ENCODE measurements at regions not wholly inside any gene's neighbourhood (a gene's known extent, or its start where the extent isn't known, plus 50 kb on each side); places are given as distances from the start of the nearest gene placed in this dataset.

DNA sequence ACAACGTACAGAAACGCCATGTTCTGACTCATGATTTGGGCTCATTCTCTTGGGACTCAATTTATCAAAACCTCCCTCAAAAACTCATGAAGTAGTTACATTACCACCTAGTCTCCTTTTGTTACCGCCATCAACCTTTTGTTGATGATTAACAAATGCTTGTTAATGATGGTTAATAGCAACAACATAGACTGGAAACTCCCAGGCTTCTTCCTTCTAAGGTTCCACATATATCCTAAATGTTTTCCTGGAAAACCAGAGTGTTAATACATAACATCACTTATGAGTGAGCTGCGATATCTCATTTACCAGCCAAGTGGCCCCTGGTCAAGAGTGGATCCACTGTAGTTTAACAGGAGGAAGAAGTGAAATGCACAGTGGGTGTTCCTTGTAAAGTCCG lies 176.3 kb downstream of the ERMARD start:
- TF ChIP-seq, protein P1, sequence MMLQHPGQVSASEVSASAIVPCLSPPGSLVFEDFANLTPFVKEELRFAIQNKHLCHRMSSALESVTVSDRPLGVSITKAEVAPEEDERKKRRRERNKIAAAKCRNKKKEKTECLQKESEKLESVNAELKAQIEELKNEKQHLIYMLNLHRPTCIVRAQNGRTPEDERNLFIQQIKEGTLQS (CRISPR knock-in tag; conservative IDR thresholded peaks at IDR 0.05), result no peak
- TF ChIP-seq JUN (CRISPR knock-in tag; IDR thresholded peaks at IDR 0.05) (no peak), GRHL2 (CRISPR knock-in tag; IDR thresholded peaks at IDR 0.05; ENCODE audit: insufficient replicate concordance, severe bottlenecking) (no peak)
- ATAC-seq (no peak), DNase-seq (ENCODE audit: low spot score) (no peak)
- H3K4me1 Mint-ChIP-seq, result peaks cover 19% of the 10 kb centered on the region
- CTCF ChIA-PET, result interaction anchor here (1.5 kb wide), 1 partner anchor 96 kb away, joined by 5 read pairs; no protein-coding TSS in a partner anchor
- H3K27ac Mint-ChIP-seq, result no peak overlapping the region
- H3K27me3 Mint-ChIP-seq (ENCODE audit: low read depth), result peaks cover 2% of the 10 kb centered on the region
- peaks cover 24% of the 10 kb centered on the region for H3K9me3 Mint-ChIP-seq
- no peaks in the 10 kb centered on the region for H3K36me3 Mint-ChIP-seq
- H3K4me3 Mint-ChIP-seq, result no peak overlapping the region
- POLR2A ChIA-PET, result no interaction called here

DNA sequence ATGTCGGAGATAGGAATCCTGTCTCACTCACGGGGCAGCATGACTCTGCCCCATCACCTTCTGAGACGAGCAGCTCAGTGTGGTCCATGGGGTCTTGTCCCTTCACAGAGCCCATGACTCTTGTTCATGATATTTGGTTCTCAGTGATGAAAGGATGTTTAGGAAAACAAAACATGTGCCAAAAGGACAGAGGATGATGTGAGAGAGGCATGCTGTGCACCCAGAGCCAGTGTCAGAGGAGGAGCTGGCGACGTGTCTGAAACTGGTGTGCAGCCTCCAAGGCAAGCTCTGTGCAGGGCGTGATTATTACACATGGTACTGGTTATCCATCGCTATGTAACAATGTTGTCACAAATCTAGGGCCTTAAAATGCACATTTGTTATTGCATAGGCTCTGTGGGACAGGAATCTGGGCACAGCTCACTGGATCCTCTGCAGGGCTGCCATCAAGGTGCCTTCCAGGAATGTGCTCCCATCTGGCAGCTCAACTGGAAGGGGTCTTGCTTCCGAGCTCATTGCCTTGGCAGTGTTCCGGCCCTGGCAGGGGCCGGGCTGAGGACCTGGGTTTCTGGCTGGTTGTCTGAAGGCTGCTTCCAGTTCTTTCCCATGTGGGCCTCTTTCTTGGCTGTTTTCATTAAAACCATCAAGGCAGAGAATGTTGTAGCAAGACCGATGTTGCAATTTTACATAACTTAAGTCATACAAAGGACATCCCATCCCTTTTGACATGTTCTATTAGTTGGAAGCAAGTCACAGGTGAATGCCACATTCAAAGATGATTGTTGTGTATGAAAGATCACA lies 175.4 kb downstream of the ERMARD start:
- TF ChIP-seq ZNF423 (CRISPR knock-in tag; IDR thresholded peaks at IDR 0.05) (no peak), TEAD1 (CRISPR knock-in tag; IDR thresholded peaks at IDR 0.05) (no peak), ETV6 (CRISPR knock-in tag; IDR thresholded peaks at IDR 0.05) (no peak), CREB1 (CRISPR knock-in tag; IDR thresholded peaks at IDR 0.05) (no peak)
- TF ChIP-seq, protein P1 (CRISPR knock-in tag; conservative IDR thresholded peaks at IDR 0.05), result no peak
- TF ChIP-seq, protein P2, sequence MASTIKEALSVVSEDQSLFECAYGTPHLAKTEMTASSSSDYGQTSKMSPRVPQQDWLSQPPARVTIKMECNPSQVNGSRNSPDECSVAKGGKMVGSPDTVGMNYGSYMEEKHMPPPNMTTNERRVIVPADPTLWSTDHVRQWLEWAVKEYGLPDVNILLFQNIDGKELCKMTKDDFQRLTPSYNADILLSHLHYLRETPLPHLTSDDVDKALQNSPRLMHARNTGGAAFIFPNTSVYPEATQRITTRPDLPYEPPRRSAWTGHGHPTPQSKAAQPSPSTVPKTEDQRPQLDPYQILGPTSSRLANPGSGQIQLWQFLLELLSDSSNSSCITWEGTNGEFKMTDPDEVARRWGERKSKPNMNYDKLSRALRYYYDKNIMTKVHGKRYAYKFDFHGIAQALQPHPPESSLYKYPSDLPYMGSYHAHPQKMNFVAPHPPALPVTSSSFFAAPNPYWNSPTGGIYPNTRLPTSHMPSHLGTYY (CRISPR knock-in tag; IDR thresholded peaks at IDR 0.05), result no peak
- TF ChIP-seq, protein P3, sequence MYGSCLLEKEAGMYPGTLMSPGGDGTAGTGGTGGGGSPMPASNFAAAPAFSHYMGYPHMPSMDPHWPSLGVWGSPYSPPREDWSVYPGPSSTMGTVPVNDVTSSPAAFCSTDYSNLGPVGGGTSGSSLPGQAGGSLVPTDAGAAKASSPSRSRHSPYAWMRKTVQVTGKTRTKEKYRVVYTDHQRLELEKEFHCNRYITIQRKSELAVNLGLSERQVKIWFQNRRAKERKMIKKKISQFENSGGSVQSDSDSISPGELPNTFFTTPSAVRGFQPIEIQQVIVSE (CRISPR knock-in tag; IDR thresholded peaks at IDR 0.05; ENCODE audit: borderline replicate concordance), result no peak
- TF ChIP-seq, protein P4, sequence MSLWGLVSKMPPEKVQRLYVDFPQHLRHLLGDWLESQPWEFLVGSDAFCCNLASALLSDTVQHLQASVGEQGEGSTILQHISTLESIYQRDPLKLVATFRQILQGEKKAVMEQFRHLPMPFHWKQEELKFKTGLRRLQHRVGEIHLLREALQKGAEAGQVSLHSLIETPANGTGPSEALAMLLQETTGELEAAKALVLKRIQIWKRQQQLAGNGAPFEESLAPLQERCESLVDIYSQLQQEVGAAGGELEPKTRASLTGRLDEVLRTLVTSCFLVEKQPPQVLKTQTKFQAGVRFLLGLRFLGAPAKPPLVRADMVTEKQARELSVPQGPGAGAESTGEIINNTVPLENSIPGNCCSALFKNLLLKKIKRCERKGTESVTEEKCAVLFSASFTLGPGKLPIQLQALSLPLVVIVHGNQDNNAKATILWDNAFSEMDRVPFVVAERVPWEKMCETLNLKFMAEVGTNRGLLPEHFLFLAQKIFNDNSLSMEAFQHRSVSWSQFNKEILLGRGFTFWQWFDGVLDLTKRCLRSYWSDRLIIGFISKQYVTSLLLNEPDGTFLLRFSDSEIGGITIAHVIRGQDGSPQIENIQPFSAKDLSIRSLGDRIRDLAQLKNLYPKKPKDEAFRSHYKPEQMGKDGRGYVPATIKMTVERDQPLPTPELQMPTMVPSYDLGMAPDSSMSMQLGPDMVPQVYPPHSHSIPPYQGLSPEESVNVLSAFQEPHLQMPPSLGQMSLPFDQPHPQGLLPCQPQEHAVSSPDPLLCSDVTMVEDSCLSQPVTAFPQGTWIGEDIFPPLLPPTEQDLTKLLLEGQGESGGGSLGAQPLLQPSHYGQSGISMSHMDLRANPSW (CRISPR knock-in tag; conservative IDR thresholded peaks at IDR 0.05; ENCODE audit: low read depth), result no peak
- POLR2A ChIA-PET, result no interaction called here
- peaks cover 24% of the 10 kb centered on the region for H3K9me3 Mint-ChIP-seq
- DNase-seq (ENCODE audit: low spot score), result no peak
- H3K27me3 Mint-ChIP-seq (ENCODE audit: low read depth), result no peaks in the 10 kb centered on the region; the same call in 1 of the 2 replicates
- ATAC-seq, result no peak
- H3K4me3 Mint-ChIP-seq, result no peak overlapping the region
- no peaks in the 10 kb centered on the region for H3K36me3 Mint-ChIP-seq
- CTCF ChIA-PET, result interaction anchor here (1.5 kb wide), 1 partner anchor 95 kb away, joined by 5 read pairs; no protein-coding TSS in a partner anchor
- H3K4me1 Mint-ChIP-seq, result peaks cover 12% of the 10 kb centered on the region
- H3K27ac Mint-ChIP-seq, result no peak overlapping the region

DNA sequence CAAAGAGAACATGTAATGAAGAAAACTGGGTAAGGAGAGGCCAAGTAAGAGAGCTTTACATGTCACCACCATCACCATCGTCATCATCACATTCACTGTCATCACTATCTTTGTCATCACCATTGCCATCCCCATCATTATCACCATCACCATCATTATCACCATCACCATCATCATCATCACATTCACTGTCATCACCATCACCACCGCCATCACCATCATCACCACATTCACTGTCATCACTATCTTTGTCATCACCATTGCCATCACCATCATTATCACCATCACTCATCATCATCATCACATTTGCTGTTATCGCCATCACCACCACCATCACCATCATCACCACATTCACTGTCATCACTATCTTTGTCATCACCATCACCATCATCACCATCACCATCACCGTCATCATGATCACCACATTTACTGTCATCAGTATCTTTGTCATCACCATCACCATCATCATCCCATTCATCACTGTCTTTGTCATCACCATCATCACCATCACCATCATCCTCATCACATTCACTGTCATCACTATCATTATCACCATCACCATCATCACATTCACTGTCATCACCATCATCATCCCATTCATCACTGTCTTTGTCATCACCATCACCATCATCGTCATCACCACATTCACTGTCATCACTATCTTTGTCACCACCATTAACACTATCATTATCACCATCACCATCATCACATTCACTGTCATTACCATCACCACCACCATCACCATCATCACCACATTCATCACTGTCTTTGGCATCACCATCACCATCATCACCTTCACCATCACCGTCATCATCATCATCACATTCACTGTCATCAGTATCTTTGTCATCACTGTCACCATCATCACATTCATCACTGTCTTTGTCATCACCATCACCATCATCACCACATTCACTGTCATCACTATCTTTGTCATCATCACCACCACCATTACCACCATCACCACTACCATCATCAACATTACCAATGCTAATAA lies 172.3 kb downstream of the ERMARD start:
- ChIA-PET POLR2A (no interaction called here), CTCF (interaction anchor here (1.7 kb wide), 1 partner anchor 134 kb away, joined by 4 read pairs; no protein-coding TSS in a partner anchor)
- Mint-ChIP-seq H3K4me1 (no peaks in the 10 kb centered on the region), H3K9me3 (peaks cover 12% of the 10 kb centered on the region), H3K4me3 (no peak overlapping the region), H3K27ac (no peak overlapping the region), H3K36me3 (no peaks in the 10 kb centered on the region), H3K27me3 (ENCODE audit: low read depth) (no peaks in the 10 kb centered on the region; the same call in 1 of the 2 replicates)
- ATAC-seq (no peak), DNase-seq (ENCODE audit: low spot score) (no peak)
- TF ChIP-seq ZNF263 (CRISPR knock-in tag; IDR thresholded peaks at IDR 0.05; ENCODE audit: low read depth) (no peak), RORB (CRISPR knock-in tag; IDR thresholded peaks at IDR 0.05) (no peak), FOXP1 (CRISPR knock-in tag; IDR thresholded peaks at IDR 0.05; ENCODE audit: borderline replicate concordance) (no peak), NR1H2 (CRISPR knock-in tag; IDR thresholded peaks at IDR 0.05) (no peak), ZNF121 (CRISPR knock-in tag; IDR thresholded peaks at IDR 0.05) (no peak)
- TF ChIP-seq, protein P5, sequence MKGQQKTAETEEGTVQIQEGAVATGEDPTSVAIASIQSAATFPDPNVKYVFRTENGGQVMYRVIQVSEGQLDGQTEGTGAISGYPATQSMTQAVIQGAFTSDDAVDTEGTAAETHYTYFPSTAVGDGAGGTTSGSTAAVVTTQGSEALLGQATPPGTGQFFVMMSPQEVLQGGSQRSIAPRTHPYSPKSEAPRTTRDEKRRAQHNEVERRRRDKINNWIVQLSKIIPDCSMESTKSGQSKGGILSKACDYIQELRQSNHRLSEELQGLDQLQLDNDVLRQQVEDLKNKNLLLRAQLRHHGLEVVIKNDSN (CRISPR knock-in tag; IDR thresholded peaks at IDR 0.05), result no peak
- TF ChIP-seq, protein P6, sequence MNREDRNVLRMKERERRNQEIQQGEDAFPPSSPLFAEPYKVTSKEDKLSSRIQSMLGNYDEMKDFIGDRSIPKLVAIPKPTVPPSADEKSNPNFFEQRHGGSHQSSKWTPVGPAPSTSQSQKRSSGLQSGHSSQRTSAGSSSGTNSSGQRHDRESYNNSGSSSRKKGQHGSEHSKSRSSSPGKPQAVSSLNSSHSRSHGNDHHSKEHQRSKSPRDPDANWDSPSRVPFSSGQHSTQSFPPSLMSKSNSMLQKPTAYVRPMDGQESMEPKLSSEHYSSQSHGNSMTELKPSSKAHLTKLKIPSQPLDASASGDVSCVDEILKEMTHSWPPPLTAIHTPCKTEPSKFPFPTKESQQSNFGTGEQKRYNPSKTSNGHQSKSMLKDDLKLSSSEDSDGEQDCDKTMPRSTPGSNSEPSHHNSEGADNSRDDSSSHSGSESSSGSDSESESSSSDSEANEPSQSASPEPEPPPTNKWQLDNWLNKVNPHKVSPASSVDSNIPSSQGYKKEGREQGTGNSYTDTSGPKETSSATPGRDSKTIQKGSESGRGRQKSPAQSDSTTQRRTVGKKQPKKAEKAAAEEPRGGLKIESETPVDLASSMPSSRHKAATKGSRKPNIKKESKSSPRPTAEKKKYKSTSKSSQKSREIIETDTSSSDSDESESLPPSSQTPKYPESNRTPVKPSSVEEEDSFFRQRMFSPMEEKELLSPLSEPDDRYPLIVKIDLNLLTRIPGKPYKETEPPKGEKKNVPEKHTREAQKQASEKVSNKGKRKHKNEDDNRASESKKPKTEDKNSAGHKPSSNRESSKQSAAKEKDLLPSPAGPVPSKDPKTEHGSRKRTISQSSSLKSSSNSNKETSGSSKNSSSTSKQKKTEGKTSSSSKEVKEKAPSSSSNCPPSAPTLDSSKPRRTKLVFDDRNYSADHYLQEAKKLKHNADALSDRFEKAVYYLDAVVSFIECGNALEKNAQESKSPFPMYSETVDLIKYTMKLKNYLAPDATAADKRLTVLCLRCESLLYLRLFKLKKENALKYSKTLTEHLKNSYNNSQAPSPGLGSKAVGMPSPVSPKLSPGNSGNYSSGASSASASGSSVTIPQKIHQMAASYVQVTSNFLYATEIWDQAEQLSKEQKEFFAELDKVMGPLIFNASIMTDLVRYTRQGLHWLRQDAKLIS (CRISPR knock-in tag; IDR thresholded peaks at IDR 0.05; ENCODE audit: borderline replicate concordance), result no peak

Measured in WTC11 (cell line).